ENCODE measurements at regions not wholly inside any gene's neighbourhood (a gene's known extent, or its start where the extent isn't known, plus 50 kb on each side); places are given as distances from the start of the nearest gene placed in this dataset.
"Not testable (repeated sequence)": the region's sequence is repeated elsewhere in the genome, so short reads cannot be mapped to it uniquely, and the experiment has no call there.

- DNase-seq (ENCODE audit: low spot score): peak; percentile 9
These were observed 380.1 kb upstream of the PRR16 start for GRCh38 chr5:120083851-120084542.

DNA sequence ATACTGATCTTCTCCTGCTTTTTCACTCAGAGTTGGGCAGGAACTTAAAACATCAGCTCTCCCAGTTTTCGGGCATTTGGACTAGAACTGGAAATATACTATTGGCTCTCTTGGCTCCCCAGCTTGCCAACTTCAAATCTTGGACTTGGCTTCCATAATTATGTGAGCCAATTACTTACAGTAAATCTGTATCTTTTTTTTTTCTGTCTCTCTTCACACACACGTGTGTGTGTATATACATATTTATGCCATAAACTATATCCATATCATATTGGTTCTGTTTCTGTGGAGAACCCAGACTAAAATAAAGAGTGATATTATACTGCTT lies 379.6 kb upstream of the PRR16 start:
- DNase-seq (ENCODE audit: low spot score): no peak

GRCh38 chr5:120086081-120086480 lies 378.0 kb upstream of the PRR16 start:
- no peak for DNase-seq (ENCODE audit: low spot score)

DNA sequence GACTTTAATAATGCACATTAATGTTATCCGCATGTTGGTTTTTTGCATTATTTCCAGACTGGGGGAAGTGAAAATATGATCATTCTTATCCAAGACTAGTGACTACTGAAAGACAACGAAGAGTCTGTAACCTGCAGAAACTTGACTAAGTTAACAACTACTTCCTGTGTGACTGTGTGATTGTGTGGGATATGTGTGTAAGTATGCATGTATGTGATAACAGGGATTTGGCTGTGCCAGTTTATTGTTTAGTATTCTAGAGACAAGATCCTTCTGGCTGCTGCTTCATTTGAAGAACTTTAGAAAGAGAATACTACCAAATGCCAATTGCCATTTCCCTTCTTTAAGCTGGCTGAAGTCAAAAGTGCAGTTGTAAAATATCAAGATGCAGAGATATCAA lies 375.7 kb upstream of the PRR16 start:
- no peak for DNase-seq (ENCODE audit: low spot score)

GRCh38 chr5:120088836-120089235 lies 375.3 kb upstream of the PRR16 start:
- no peak for DNase-seq (ENCODE audit: low spot score)

DNA sequence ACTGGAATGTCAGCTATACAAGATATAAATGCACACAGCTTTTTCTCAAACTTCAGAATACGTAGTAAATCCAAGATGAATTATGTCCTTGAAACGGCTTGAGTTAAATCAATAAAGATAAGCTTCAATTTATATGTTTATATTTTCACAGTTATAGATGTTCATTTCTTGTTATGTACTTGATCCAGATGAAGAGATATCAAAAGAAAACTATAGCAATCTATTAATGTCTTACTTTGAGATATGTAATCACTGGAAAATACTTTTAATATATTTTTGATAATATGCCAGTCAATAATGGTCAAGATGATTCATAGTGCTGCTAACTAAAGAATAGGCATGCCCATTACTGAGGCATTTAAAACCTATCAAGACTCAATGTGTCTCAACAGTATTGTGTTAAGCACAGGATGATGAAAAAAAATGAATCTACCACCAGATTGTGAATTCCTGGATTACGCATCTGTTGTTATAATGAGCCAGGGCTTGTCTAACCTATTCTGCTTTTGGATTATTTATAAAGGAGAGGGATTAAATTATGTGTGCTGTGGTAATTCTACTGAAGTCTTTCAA lies 372.6 kb upstream of the PRR16 start:
- DNase-seq (ENCODE audit: low spot score): no peak

DNA sequence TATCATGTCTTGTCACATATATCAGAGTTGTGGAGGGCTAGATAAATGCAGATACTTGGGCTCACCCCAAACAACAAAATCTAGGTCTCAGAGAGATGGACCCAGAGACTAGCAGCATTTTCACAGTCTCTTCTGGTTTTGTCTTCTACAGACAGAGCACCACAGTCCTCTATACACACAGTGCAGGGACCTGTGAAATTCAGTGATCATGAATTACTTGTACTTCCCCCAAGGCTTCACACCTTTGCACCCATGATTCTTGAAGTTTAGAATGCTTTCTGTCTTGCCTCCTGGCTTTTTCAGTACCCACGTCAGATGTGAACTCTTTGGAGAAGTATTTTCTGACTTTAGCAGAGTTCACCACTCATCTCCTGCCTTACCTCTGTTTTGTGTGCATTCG lies 371.5 kb upstream of the PRR16 start:
- DNase-seq (ENCODE audit: low spot score): no peak

- DNase-seq (ENCODE audit: low spot score): no peak
These were observed 370.9 kb upstream of the PRR16 start for GRCh38 chr5:120093178-120093577.

DNA sequence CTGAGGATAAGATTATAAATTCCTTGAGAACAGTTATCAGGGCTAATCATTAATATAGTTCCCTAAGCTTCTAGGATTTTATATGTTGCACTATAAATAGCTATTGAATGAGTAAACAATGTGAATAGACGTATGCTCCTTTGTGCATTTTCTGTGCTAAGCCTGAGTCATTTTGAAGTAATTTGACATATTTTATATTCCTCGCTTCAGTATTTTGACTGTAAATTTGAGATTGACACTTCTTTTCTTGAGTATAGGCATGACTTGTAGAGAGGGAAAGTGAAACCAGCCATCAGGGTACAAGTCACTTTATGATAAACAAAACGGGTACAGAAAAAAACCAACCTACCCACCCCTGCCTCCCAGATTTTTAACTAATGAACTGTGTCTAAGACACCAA lies 367.7 kb upstream of the PRR16 start:
- DNase-seq (ENCODE audit: low spot score): no peak

- no peak for DNase-seq (ENCODE audit: low spot score)
These were observed 365.7 kb upstream of the PRR16 start for GRCh38 chr5:120098426-120098825.

DNA sequence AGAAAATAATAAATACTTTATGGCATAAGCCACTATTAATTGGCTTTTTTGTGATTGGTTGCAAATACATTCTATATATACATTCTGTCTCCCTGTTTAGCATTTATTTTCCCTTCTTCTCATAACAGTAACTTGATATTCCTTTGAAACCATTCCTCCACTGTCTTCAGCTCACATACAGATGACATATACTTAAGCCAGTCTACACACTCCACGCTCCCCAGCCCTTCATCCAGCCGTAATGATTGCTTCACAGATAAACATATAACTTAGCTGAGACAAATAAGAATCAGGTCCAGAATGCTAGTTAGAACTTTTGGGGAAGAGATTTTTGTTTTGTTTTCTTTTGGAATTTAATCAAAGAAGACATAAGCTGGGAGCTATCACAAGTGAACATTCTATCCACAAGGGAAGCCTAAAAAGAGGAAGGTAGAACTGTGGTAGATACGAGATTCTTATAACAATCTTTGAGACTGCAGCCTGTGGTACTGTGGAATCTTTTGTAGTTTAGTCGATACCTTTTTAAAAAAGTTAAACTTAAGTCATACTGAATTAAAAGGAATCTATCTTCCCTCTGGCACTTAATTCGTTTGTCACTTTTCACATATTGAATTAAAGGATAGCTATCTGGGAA lies 365.1 kb upstream of the PRR16 start:
- peak; percentile 14 for DNase-seq (ENCODE audit: low spot score)

GRCh38 chr5:120101771-120102170 lies 362.3 kb upstream of the PRR16 start:
- DNase-seq (ENCODE audit: low spot score): no peak

GRCh38 chr5:120103495-120103894 lies 360.6 kb upstream of the PRR16 start:
- no peak for DNase-seq (ENCODE audit: low spot score)

- no peak for DNase-seq (ENCODE audit: low spot score)
These were observed 357.1 kb upstream of the PRR16 start for GRCh38 chr5:120106912-120107525.

GRCh38 chr5:120108586-120109248 lies 355.4 kb upstream of the PRR16 start:
- DNase-seq (ENCODE audit: low spot score): no peak

DNA sequence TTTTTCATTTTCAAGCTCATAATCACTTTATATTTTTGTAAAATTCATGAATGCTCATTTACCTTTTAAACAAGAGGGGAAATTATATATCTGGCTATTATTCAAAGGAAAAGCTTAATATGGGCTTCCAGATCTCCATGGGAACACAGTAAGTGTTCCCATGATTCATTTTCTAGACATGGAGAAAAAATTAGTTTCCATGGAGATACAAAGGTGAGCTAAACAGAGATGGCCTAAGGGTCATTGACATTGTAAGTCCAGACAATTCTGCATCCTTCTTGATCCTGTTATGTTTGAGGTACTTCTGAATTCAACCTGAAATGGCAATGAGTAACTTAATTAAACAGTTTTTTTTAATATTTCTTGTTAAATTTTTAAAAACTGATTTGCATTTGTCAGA lies 341.4 kb upstream of the PRR16 start:
- no peak for DNase-seq (ENCODE audit: low spot score)

DNA sequence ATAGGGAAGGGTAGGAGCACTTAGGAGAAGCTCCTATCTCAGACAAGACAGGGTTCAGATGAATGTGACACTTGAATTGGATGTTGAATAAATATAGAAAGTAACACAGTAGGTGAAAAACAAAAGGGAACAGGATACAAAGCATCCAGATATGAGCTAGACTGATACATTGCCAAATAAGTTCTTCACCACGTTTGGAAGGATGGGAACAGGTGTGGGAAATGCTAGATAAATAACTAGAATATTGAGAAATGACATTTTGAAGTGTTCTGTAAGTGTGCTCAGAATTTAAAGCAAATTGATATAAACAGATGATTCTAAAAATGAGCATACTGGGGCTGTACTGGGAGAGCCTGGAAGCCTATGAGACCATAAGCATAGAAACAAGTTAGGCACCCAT lies 340.1 kb upstream of the PRR16 start:
- DNase-seq (ENCODE audit: low spot score): no peak

DNA sequence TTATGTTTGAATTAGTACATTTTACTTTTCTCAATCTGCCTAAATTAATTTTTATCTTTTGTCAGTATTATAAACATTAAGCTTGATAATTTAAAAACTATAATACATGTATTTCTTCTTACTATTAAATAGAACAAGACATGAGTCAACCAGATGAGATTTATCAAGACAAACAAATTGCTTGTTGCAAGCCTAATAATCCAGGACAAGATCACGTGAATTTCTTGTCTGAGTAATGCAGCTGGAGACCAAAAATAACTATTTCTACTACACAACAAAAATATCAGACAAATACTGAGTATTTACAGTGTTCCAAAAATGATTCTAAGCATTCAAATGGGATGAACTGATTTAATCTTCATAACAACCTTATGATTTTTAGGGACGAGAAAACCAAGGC lies 339.1 kb upstream of the PRR16 start:
- peak; percentile 56 for DNase-seq (ENCODE audit: low spot score)

GRCh38 chr5:120132347-120132746 lies 331.8 kb upstream of the PRR16 start:
- DNase-seq (ENCODE audit: low spot score): not testable (repeated sequence)

DNA sequence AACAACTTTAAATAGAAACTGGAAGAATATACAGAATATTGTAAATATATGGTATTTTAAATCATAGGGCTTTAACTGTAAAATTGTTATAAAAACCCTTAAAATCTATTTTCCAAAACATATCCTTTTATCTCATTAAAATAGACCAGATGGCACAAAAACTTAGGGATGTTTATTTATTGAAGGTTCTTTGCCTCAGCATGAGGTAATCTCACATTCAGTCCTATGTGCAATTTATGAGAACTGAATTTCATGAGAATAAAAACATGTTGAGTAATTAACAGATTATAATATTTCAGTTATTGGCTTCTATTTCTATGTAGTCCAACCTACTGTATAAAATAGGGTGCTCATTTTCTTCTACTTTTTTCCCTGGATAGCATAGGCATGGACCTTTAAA lies 329.2 kb upstream of the PRR16 start:
- DNase-seq (ENCODE audit: low spot score): peak; percentile 24

GRCh38 chr5:120137582-120137981 lies 326.5 kb upstream of the PRR16 start:
- DNase-seq (ENCODE audit: low spot score): no peak

DNA sequence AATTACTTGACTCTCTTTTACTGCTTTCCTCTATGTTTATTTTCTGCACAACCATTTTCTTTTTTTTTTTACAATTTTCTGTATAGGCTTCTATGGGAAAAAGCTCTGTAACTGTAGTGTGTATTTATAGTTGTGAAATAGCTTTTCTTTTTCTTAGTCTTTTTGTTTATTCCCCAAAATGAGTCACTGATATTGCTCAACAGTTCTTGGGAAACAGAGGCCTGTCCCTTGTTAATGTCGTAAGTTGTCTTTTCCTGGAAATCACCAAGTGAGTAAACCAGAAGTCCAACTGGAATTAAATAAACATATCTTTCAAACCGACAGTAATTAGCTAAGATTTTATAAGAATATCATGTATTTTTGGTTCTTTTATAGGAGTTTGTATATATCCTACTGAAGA lies 325.1 kb upstream of the PRR16 start:
- DNase-seq (ENCODE audit: low spot score): peak; percentile 94

DNA sequence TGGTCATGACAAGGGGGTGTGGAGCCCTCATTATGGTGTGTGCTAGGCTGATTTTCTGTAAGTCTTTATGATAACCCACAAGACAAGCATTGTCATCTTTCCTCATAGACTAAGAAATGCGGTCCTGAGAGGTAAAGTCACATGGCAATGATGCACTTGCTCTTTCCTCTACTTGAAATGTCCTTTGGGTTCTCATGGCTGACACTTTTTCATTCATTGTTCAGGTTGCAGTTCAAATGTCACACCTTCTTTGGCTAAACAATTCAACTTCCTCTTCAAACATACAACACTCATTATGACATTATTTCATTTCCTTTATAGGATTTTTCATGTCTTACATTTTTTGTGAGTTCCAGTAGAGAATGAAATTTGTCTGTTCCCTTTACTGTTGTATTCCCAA lies 323.6 kb upstream of the PRR16 start:
- no peak for DNase-seq (ENCODE audit: low spot score)

All from umbilical cord (tissue), 1 donor.